Brain microvascular endothelial cell (primary cell): ENCODE measurements at regions not wholly inside any gene's neighbourhood (a gene's known extent, or its start where the extent isn't known, plus 50 kb on each side); places are given as distances from the start of the nearest gene placed in this dataset.

ENCODE experiments used
- DNase-seq: peaks from one replicate; pipeline ENCODE4 v3.0.0-alpha.2; 2020
- H3K27ac ChIP-seq: fragments of 250-450 bp; sonication (Bioruptor Pico); 2 replicates; pipeline ENCODE4 v1.5.1; 2020; ENCODE audit warnings: mild to moderate bottlenecking, moderate library complexity
- H3K27me3 ChIP-seq: fragments of 250-450 bp; sonication (Bioruptor Pico); replicated peaks from 2 replicates; pipeline ENCODE4 v1.5.1; 2020; ENCODE audit warnings: mild to moderate bottlenecking
- H3K36me3 ChIP-seq: fragments of 250-450 bp; sonication (Bioruptor Pico); replicated peaks from 2 replicates; pipeline ENCODE4 v1.5.1; 2020; ENCODE audit warnings: mild to moderate bottlenecking
- H3K4me3 ChIP-seq: 2 replicates; pipeline ENCODE4 v1.5.1; 2011; ENCODE audit warnings: low read depth, mild to moderate bottlenecking, control low read depth, low read length, moderate library complexity
- CTCF ChIP-seq: IDR thresholded peaks from 2 replicates; pipeline ENCODE4 v1.5.1; 2011; ENCODE audit warnings: low read depth, mild to moderate bottlenecking, moderate library complexity, low read length, control low read depth, inconsistent platforms; ENCODE audit errors: missing control alignments
- in situ Hi-C: cut with HindIII; loops from 2 replicates; pipeline ENCODE4 v1.10.0; 2017; ENCODE audit warnings: low sequenced_read_pairs, low pct_ligation_motif_present

- Histone ChIP-seq H3K4me3 (no peak overlapping the region), H3K27ac (no peak overlapping the region), H3K36me3 (no peaks in the 10 kb centered on the region), H3K27me3 (no peaks in the 10 kb centered on the region)
- in situ Hi-C loops, result no loop called here
- no peak for DNase-seq
- TF ChIP-seq CTCF, result no peak
Measured at GRCh38 chr2:18410543-18410942, 149.9 kb downstream of the RDH14 start.

DNA sequence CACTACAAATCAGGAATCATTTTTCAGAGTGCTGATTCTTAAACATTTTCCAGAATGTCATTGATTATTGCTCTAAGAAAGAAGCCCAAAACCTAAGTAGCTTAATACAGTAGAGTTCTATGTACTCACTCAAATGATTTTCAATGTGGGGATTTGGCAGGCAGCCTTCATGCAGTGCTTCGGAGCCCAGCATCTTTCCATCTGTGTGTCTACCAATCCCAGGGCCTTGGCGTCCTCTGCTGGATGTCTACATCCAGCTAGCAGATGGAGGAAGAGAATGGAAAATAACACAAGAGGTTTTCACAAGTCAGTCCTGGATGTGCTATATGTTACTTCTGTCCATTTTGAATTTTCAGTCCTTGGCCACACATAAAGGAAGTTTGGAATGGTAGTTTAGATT is 151.8 kb downstream of the RDH14 start:
- Histone ChIP-seq H3K27ac (no peak overlapping the region), H3K27me3 (no peaks in the 10 kb centered on the region), H3K36me3 (no peaks in the 10 kb centered on the region), H3K4me3 (no peak overlapping the region)
- DNase-seq, result no peak
- in situ Hi-C loops, result no loop called here
- TF ChIP-seq CTCF, result no peak

DNA sequence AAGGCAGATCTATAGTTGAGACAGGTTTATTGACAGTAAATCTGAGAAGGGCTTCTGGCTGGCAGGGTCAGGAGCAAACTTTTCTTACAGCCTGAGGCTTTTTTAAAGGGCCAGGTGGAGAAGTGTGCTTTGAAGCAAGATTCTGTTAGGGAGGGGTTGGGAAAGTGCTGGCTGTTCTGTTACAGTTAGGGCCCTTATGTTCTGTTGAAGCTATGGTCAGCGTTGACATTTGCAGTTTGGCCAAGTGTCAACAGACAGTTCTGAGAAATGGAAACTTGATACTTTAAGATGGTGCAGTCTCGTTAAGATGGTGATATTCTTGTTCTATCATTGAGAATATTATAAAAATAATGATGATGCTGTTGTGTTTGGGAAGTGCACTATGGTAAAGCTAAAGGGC is 154.2 kb downstream of the RDH14 start:
- Histone ChIP-seq H3K36me3 (no peaks in the 10 kb centered on the region), H3K27ac (no peak overlapping the region), H3K27me3 (no peaks in the 10 kb centered on the region), H3K4me3 (no peak overlapping the region)
- in situ Hi-C loops, result no loop called here
- no peak for TF ChIP-seq CTCF
- DNase-seq, result no peak

GRCh38 chr2:18404708-18405107 is 155.7 kb downstream of the RDH14 start:
- peak; percentile 33 for TF ChIP-seq CTCF
- no peak overlapping the region for H3K4me3 ChIP-seq
- H3K36me3 ChIP-seq, result no peaks in the 10 kb centered on the region
- in situ Hi-C loops, result no loop called here
- no peak for DNase-seq
- H3K27me3 ChIP-seq, result no peaks in the 10 kb centered on the region
- H3K27ac ChIP-seq, result no peak overlapping the region

GRCh38 chr2:18403921-18404522 is 156.4 kb downstream of the RDH14 start:
- Histone ChIP-seq H3K4me3 (no peak overlapping the region), H3K36me3 (no peaks in the 10 kb centered on the region), H3K27ac (no peak overlapping the region), H3K27me3 (no peaks in the 10 kb centered on the region)
- no peak for TF ChIP-seq CTCF
- in situ Hi-C loops, result no loop called here
- DNase-seq, result no peak

DNA sequence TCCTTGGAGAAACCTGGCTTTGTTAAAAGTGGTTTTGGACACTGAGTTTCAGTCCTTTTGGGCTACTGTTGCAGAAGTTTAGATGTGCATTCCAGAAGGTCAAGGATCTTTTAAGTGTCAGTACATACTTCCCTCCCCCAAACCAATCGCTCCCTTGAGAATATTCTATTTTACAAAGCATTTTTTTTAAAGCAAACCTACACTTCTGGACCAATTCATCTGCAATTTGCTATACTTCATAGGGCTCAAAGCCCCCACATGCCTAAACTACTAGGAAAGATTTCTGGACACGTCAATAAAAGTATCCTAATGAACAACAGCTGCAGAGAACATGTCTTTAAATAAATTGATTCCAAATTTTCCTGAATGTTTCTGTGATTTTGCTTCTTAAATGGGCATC is 157.6 kb downstream of the RDH14 start:
- Histone ChIP-seq H3K36me3 (no peaks in the 10 kb centered on the region), H3K4me3 (no peak overlapping the region), H3K27me3 (no peaks in the 10 kb centered on the region), H3K27ac (no peak overlapping the region)
- no peak for DNase-seq
- in situ Hi-C loops, result no loop called here
- no peak for TF ChIP-seq CTCF
